Pancreas (tissue), 10 donors: ENCODE measurements at regions not wholly inside any gene's neighbourhood (a gene's known extent, or its start where the extent isn't known, plus 50 kb on each side); places are given as distances from the start of the nearest gene placed in this dataset.

ENCODE experiments used
- ATAC-seq, 4 donors: fragments of 200-7000 bp; cut with Tn5 transposase; one replicate each; pipeline versions ENCODE4 v1.8.0 to v1.9.1; 2020; ENCODE audit warnings: mild to moderate bottlenecking in 4 of 4, moderate library complexity in 4 of 4
- DNase-seq, 6 donors: peaks; one replicate each; pipeline ENCODE4 v3.0.0-alpha.2; 2020
- FAIRE-seq: peaks from 2 replicates; lab custom pipeline; 2012; peaks lifted over from hg19 to GRCh38; lab: Jason Lieb, UNC
- H3K27ac ChIP-seq, 4 donors: fragments of 200-600 bp; sonication (generic); 1 replicate in 3 of 4; 2 replicates in 1 of 4; pipeline versions ENCODE4 v1.5.0 to v1.8.0; 2020
- H3K27me3 ChIP-seq, 4 donors: fragments of 200-600 bp; one replicate each; pipeline ENCODE4 v1.8.0; 2021
- H3K36me3 ChIP-seq, 3 donors: fragments of 200-600 bp; sonication (generic) in 1 of 3; one replicate each; pipeline versions ENCODE4 v1.5.0 to v1.8.0; 2020 to 2021
- H3K4me1 ChIP-seq, 3 donors: fragments of 200-600 bp; one replicate each; pipeline ENCODE4 v1.8.0; 2021
- H3K4me3 ChIP-seq, 4 donors: fragments of 200-600 bp; sonication (generic) in 2 of 4; one replicate each; pipeline versions ENCODE4 v1.5.0 to v1.8.0; 2020 to 2021
- H3K9me3 ChIP-seq, 4 donors: fragments of 200-600 bp; one replicate each; pipeline ENCODE4 v1.8.0; 2021
- WGBS, 2 donors: extraction: QIAGEN DNeasy Blood & Tissue Kit; methylation state at CpG; one replicate each; pipeline ENCODE4 v1.1.7; 2013; 5-methylcytosine and 5-hydroxymethylcytosine counted together
- intact Hi-C, 3 donors: fragments of 100-400 bp; cut with DNase I; formaldehyde crosslinking; loops; one replicate each; pipeline versions ENCODE4 v1.11.1 to v1.14.2; 2022
- TF ChIP-seq, protein P1 (sequence below), 4 donors: fragments of 200-600 bp; sonication (generic) in 3 of 4; IDR thresholded peaks; one replicate each; pipeline versions ENCODE4 v1.5.0 to v1.8.0; 2021; ENCODE audit warnings: antibody characterized with exemption in 4 of 4
- donor health status: healthy with polysubstance abuse.
- donor health status: DM: no; HTN: no; CAD: no; lungs with moderate emphysema.
- donor health status: DM: no; HTN: no; CAD: no.
- donor health status: control.
- donor health status: control.
- donor health status: Bipolar disorder and iron deficiency.
- donor health status: DM: yes; HTN: yes; CAD: no.
- donor health status: DM: no; HTN: no; CAD: no.
- donor health status: DM: no; HTN: no; CAD: no.
- donor health status: DM: yes; HTN: yes; CAD: no.

DNA sequence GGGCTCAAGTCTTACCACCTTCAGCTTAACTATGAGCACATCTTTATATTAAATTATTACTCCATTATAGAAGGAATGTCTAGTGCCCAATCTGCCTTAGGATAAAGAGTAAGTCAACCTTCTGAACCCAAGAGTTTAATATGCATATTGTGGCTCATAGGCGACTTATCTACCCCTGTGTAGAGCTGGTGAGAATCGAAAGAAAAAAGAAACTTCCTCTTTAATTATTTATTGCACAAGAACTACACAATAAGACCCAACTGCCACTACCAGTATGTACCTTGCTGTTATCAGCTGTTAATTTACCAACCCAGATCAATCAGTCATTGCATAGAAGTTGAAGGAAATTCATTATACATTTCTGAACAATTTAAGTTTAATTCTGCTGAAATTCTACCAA, 329.1 kb upstream of the SLC24A2 start:
- no peak overlapping the region for H3K27ac ChIP-seq
- FAIRE-seq (no peak), ATAC-seq (no peak), DNase-seq (no peak)
- 41 to 59% methylated on average over 2 of the region's 2 CpGs for WGBS, 2 donors
- no peak overlapping the region for H3K4me3 ChIP-seq
- intact Hi-C loops: no loop called here
- no peaks in the 10 kb centered on the region for H3K27me3 ChIP-seq
- no peaks in the 10 kb centered on the region for H3K36me3 ChIP-seq
- TF ChIP-seq, protein P1, sequence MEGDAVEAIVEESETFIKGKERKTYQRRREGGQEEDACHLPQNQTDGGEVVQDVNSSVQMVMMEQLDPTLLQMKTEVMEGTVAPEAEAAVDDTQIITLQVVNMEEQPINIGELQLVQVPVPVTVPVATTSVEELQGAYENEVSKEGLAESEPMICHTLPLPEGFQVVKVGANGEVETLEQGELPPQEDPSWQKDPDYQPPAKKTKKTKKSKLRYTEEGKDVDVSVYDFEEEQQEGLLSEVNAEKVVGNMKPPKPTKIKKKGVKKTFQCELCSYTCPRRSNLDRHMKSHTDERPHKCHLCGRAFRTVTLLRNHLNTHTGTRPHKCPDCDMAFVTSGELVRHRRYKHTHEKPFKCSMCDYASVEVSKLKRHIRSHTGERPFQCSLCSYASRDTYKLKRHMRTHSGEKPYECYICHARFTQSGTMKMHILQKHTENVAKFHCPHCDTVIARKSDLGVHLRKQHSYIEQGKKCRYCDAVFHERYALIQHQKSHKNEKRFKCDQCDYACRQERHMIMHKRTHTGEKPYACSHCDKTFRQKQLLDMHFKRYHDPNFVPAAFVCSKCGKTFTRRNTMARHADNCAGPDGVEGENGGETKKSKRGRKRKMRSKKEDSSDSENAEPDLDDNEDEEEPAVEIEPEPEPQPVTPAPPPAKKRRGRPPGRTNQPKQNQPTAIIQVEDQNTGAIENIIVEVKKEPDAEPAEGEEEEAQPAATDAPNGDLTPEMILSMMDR (IDR thresholded peaks at IDR 0.05): no peak
- no peaks in the 10 kb centered on the region for H3K9me3 ChIP-seq
- H3K4me1 ChIP-seq: no peaks in the 10 kb centered on the region

DNA sequence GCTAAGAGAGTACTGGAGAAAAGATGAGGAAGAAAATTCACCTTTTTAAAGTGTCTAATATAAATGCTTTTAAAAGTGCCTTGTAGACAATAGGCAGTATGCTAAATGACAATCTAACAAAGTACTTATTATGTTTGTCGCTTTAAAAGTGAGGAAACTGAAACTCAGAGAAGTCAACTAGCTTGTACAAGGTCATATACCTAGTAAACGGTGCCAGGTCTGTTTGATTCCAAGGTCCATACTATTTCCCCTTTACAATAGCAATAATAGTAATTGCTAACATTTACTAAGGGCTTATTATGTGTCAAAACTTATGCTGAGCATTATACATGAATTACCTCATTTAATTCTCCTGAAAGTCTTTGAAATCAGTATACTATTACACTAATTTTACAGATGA, 328.6 kb upstream of the SLC24A2 start:
- H3K4me3 ChIP-seq: no peak overlapping the region
- H3K9me3 ChIP-seq: no peaks in the 10 kb centered on the region
- ATAC-seq (peak in 2 of 4 donors; percentile 52 to 56), DNase-seq (no peak), FAIRE-seq (no peak)
- TF ChIP-seq, protein P1 (IDR thresholded peaks at IDR 0.05): no peak
- no peaks in the 10 kb centered on the region for H3K36me3 ChIP-seq
- no peaks in the 10 kb centered on the region for H3K4me1 ChIP-seq
- intact Hi-C loops: no loop called here
- no peaks in the 10 kb centered on the region for H3K27me3 ChIP-seq
- WGBS, 2 donors: 19 to 23% methylated on average over 2 of the region's 2 CpGs
- H3K27ac ChIP-seq: no peak overlapping the region

DNA sequence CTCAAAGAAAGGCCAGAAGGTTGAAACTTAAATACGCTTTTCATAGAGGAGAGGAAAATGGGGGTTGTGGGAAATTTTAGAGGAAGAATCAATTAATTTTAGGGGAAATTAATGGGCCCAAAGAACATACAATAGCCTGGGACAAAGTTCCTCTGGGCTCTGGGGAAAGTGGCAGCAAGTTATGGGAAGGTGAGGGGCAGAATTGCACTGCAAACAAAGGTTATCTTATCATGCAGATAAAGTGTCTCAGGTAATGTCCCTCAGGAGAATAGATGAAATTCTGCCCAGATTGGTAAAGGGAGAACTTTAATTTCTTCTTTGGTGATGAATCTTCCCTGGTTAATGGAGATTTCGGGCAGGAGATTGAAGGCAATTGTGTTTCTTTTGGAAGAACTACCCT, 326.1 kb upstream of the SLC24A2 start:
- TF ChIP-seq, protein P1 (IDR thresholded peaks at IDR 0.05): no peak
- H3K4me3 ChIP-seq: no peak overlapping the region
- 94 to 99% methylated on average over 2 of the region's 2 CpGs for WGBS, 2 donors
- DNase-seq (no peak), FAIRE-seq (no peak), ATAC-seq (no peak)
- H3K9me3 ChIP-seq: no peaks in the 10 kb centered on the region
- intact Hi-C loops: no loop called here
- no peak overlapping the region for H3K27ac ChIP-seq
- no peaks in the 10 kb centered on the region for H3K27me3 ChIP-seq
- no peaks in the 10 kb centered on the region for H3K4me1 ChIP-seq
- no peaks in the 10 kb centered on the region for H3K36me3 ChIP-seq

DNA sequence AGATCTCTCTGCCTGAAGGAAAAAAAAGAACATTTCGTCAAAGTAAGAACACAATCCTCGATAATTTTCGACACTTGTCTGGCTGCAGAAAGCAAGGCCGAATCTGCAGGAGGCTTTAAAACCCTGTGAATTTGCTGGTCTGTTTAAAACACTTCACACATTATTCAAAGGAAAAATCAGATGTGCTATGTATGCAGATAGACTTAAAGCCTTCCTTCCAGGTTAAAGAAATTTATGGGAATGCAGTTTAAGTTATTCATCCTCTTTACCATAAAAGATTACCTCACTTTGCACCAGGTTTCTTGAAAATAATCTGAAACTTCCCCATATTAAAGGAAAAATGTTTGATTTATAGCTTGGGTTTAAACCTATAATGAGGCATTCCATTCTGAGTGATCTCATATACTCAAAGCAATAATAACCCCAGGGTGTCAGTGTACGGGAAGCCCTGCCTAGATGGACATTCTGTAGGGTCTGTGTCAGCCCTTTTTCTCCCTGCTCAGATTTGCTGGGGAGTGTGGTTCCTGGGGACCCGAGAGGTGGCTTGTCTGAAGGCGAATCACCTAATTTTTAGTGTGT, 323.5 kb upstream of the SLC24A2 start:
- no peak for ATAC-seq
- TF ChIP-seq, protein P1 (IDR thresholded peaks at IDR 0.05): no peak

DNA sequence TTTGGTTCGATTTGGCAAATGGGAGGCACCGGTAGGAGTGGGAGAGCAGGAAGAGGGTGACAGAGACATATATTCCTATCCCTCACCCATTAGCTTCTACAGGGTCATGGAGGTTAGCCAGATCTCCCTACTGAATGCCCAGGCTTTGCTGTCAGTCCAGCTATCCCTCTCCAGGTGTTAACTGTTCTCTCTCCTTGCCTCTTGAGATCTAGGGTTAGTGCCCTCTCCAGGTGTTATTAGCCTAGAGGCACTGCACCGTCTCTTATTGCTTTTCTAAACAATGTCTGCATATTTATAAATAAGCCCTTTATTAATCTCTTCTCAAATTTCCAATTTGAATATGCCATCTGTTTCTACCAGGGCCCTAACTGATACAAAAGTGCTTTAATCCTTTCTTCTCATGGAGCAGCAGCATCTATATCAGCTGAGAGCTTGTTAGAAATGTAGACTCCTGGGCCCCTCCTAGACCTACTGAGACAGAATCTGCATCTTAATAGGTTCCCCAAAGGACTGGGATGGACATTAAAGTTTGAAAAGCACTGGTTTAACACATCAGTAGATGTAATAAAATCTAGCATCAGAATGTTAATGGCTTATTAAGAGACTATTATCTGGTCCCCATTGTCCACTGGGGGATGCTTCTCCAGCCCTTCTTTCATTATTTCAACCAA, 322.5 kb upstream of the SLC24A2 start:
- no peak for ATAC-seq
- no peak overlapping the region for H3K27ac ChIP-seq
- no peak for DNase-seq
- H3K4me3 ChIP-seq: no peak overlapping the region
- TF ChIP-seq, protein P1 (IDR thresholded peaks at IDR 0.05): no peak
- H3K36me3 ChIP-seq: no peaks in the 10 kb centered on the region
- no peaks in the 10 kb centered on the region for H3K27me3 ChIP-seq
- intact Hi-C loops: no loop called here
- H3K9me3 ChIP-seq: no peaks in the 10 kb centered on the region
- FAIRE-seq: no peak
- 77 to 86% methylated on average over 3 of the region's 3 CpGs for WGBS, 2 donors
- H3K4me1 ChIP-seq: no peaks in the 10 kb centered on the region

More for the DNA sequence above, 323.5 kb upstream of the SLC24A2 start:
- WGBS, 2 donors: 56% methylated on average over 7 of the region's 7 CpGs
- no peak overlapping the region for H3K27ac ChIP-seq
- no peaks in the 10 kb centered on the region for H3K27me3 ChIP-seq
- H3K4me3 ChIP-seq: no peak overlapping the region
- no peak for DNase-seq
- intact Hi-C loops: no loop called here
- no peaks in the 10 kb centered on the region for H3K9me3 ChIP-seq
- H3K36me3 ChIP-seq: no peaks in the 10 kb centered on the region
- no peaks in the 10 kb centered on the region for H3K4me1 ChIP-seq
- FAIRE-seq: no peak
